GM12865 (cell line): ENCODE measurements at regions not wholly inside any gene's neighbourhood (a gene's known extent, or its start where the extent isn't known, plus 50 kb on each side); places are given as distances from the start of the nearest gene placed in this dataset.

Source experiments
- DNase-seq: peaks from one replicate; pipeline ENCODE4 v3.0.0; 2010; ENCODE audit warnings: low read depth
- H3K4me3 ChIP-seq: 2 replicates; pipeline ENCODE4 v1.5.1; 2011; ENCODE audit warnings: mild to moderate bottlenecking, low read depth, low read length, control low read depth
- CTCF ChIP-seq: IDR thresholded peaks from 2 replicates; pipeline ENCODE4 v1.5.1; 2011; ENCODE audit warnings: low read length, control low read depth, low read depth, inconsistent platforms; ENCODE audit not compliant: insufficient read depth; ENCODE audit errors: missing control alignments

DNA sequence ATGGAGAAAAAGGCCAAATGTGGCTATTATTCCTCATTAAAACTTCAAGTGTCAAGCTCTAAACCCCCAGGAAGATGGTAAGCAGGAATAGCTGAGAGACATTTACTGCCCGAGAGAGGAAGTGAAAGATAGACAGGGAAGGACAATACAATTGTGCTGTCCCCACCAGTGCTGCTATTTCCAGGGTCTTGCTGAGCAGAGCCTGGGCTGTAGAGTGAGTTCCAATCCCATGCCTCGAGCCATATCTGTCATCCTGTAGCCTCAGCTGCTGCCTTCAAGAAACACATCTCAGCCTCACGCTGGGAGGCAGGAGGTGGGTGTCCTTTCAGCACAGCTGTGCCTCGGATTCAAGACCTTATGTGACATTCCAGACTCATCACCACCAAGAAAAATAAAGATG lies 114.0 kb downstream of the RPAP3 start:
- no peak overlapping the region for H3K4me3 ChIP-seq
- TF ChIP-seq CTCF, result no peak
- no peak for DNase-seq

DNA sequence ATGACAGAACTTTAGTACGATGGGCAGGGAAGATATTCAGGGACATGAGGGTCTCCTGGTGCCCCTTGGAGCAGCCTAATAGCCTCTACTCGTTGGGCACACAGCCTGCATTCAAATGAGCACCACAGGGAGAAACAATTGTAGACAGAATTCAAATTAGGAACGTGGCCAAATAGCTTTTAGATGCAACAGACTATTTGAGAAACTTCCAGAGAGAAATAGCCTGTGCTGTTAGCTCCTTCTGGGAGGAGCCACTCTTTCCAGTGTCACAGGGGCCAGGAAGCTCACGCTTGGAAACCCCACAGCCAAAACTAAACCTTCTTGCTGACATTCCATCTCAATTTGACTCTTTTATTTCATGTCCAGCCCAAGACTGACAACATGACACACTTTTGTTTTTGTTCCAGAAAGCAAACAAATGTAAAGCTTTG lies 114.5 kb downstream of the RPAP3 start:
- DNase-seq, result no peak
- no peak for TF ChIP-seq CTCF
- no peak overlapping the region for H3K4me3 ChIP-seq

- TF ChIP-seq CTCF, result no peak
- DNase-seq, result no peak
- no peak overlapping the region for H3K4me3 ChIP-seq
Observed at GRCh38 chr12:47590771-47591360, 115.0 kb downstream of the RPAP3 start.

DNA sequence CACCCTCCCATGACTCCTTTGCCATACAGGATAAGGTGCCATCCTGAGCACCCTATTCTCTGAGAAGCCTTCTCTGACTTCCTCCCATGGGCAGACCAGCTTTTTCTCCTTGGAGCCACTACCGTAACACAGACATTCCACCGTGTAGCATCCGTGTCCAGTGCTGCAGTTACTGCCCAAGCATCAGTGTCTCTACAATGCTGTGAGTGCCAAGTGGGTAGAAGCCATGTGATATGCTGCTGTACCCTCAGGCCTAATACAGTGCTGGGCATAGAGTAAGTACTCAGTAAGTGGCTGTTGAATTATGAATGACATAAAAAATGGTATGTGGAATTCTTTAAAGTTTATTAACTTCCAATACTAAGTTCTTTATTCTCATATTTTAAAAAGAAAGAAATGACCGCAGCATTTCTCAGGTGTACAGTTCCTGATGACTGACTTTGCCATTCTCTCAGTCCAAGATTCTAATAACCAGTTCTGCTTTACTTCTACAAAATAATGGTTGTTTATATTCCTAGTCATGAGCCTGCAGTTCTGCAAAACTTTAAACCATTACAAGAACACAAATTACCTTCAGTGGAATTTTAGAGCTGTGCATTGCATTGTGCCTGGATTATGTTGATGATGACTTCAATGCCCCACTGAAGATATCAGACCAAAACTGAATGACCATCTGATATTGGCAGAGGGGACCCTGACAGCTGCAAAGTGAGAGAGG lies 118.7 kb downstream of the RPAP3 start:
- TF ChIP-seq CTCF, result no peak
- DNase-seq, result no peak
- no peak overlapping the region for H3K4me3 ChIP-seq

DNA sequence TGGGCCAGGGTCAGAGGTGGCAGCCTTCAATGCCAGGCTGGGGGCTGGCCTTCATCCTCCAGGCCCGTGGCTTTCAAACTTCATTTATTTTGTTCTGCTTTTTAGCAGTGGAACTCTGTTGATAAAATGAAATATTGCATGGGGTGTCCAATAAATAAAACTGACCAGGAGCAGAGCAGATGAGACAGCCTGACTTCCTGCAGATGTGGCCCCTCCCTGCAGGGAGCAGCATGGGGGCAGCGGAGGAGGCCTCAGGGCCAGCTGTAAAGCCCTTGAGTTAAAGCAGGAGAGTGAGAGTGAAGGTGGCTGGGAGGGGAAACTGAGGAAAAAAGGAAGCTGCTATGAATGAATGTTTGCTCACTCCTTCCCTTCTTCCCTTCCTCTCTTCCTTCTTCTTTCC lies 120.3 kb downstream of the RPAP3 start:
- DNase-seq, result no peak
- no peak for TF ChIP-seq CTCF
- no peak overlapping the region for H3K4me3 ChIP-seq

GRCh38 chr12:47578836-47579235 lies 127.0 kb downstream of the RPAP3 start:
- no peak for TF ChIP-seq CTCF
- no peak overlapping the region for H3K4me3 ChIP-seq
- DNase-seq, result no peak
